HT-29 (cell line): ENCODE measurements at regions not wholly inside any gene's neighbourhood (a gene's known extent, or its start where the extent isn't known, plus 50 kb on each side); places are given as distances from the start of the nearest gene placed in this dataset.
"Not testable (repeated sequence)": the region's sequence is repeated elsewhere in the genome, so short reads cannot be mapped to it uniquely, and the experiment has no call there.

Source experiments
- DNase-seq: peaks from one replicate; pipeline ENCODE4 v3.0.0-alpha.2; 2015; ENCODE audit warnings: low spot score

DNA sequence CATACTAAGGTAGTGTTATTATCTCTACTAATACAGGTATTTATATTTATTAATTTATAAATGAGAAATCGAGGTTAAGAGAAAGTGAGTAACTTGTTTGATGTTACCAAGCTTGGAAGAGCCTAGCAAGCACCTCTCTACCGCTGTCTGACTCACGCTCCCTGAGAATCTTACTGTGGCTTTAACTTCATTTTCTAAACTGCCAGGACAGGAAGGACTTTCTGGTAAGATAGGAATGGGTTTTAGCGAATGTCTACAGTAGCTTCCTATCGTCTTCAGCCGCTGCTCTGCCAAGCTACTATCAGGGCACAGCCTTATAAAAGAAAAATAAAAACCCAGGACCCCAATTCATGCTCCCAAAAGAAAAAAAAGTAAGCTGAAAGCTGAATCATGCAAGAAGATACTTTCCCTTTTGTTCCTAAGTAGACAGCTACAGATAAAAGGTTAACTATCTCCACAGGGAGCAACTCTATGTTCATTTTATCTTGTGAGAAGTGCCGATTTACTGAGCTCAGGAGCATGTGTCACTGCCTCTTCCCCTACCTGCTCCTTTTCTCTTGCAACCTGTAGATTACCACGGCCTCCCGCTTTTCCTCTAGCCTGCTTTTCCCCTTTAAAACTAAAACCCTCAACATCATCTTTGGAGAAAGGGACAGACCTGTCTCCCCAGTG is 60.2 kb downstream of the THNSL1 start:
- no peak for DNase-seq

DNA sequence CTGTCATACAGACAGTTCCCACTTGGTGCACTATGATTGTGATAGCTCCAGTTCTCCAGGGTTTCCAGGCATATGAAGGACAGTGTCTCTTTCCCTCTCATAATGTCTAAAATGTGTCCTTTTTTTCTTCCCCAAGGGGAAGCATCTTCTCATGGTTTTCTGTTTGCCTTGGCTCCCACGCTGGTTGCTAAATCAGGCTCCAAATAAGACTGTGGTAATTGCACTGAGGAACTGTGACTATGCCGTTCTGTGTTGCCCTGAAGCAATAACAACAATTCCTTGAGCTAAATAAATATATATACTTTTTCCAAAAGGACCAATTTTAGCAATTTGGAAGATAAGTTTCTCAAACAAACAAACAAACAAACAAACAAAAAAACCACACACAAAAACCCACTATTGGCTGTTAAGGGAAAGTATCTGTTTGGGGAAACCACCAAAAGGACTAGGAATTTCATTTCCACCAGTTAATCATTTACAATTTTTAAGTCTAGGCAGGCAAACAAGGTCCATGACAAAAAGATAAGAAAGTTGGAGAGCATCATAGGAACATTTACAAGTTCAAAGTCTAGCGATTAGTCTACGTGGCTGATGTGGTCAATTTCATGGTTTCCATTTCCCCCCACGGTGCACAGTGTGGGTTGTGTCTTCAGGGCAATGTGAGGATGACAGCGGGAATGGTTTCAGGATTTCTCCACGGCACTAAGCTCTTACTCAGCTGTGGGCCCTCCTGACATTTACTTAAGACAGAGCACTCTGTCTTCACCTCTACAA is 62.4 kb downstream of the THNSL1 start:
- peak; percentile 26 for DNase-seq

DNA sequence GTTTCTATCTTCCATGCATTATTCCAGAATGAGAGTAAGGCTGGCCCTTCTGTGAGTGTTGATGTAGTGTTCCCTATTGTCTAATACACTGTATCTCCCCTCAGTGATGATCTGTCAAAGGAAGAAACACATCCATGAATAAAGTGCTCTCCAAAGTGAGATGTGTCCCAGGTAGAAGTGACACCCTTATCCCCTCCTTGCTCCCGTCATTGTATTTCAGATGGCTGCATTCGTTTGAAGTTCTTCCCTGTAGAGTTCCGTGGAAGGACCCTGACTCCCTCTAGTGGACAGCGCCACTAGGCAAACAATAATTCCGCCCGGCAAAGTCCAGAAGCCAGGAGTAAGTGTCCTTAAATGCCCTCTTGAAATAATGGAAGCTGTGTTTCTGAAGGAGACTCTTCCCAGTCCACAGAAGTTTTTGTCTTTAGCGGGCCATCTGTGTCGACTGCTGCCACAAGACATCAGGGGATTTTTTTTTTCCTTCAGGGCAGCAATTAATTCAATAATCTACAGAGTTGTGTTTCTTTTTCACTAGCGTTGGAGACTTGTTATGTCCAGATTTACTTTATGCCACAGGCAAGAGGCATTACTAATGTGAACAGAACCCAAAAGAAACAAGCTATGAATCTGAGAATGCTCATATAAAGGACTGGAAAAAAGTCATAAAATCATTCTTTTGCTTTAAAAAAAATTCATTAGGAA is 64.6 kb downstream of the THNSL1 start:
- DNase-seq, result peak; percentile 88

DNA sequence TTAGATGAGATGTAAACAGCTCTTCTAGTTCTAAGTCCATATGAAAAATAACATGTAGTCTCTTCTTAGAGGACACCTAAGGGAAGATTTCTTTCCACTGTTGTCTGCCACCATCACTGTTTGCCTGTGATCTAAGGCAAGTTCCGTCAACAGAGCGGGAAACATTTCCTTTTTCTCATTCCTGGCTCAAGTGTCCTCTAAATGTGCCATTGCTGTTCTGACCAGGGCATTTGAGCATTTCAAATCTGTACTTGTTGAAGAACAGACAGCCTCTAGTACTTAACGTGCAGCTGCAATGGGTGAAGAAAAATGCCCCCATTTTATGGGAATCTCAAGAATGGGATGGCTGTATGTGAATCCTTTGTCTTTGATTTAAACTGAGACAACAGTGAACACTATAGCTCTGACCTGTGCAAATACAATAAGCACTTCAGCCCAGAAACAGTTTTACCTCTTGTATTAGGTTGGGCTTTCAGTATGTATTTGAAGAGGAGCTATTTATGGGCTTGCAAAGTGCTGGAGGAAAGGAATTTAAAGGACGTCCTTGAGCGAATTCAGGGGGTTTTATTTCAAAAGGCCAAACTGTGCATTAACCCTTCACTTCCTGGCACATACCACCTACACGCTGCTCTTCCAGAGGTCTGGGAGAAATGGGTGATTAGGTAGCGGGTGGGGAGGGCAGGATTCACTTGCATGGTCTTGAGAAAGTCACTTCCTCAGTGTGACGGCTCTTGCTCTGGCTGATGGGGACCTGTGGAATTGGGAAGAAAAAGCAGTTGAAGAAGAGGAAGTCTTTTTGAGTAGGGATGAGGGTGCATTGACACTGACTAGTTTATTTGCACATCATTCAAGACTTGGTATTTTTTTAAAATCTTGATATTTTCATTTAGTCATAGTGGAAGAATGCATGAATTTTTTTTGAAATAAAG is 66.1 kb downstream of the THNSL1 start:
- no peak for DNase-seq

DNA sequence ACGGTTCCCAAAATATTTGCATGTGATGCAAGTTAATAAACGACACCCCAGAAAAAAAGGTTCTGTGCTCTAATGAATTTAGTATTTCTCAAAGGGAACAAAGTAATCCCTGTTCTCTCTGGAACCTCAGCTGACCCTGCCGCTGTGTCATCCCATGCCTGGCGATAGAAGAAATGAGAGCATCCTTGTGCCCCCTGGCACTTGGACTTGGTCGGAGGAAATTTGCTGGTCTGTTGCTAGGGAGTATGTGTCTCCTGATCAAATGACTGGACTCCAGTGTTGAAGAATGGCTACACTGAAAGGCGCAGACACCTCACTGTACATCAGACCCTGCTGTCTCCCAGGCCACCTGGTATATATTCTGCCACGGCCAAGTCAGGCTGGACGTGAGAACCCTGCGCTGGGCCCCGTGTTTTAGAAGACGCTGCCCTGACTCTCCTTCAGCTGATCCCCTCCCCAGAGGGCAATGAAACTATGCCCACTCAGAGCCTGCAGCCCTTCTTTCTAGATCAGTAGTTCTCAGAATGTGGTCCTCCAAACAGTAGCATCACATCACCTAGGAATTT is 67.2 kb downstream of the THNSL1 start:
- DNase-seq, result no peak

DNA sequence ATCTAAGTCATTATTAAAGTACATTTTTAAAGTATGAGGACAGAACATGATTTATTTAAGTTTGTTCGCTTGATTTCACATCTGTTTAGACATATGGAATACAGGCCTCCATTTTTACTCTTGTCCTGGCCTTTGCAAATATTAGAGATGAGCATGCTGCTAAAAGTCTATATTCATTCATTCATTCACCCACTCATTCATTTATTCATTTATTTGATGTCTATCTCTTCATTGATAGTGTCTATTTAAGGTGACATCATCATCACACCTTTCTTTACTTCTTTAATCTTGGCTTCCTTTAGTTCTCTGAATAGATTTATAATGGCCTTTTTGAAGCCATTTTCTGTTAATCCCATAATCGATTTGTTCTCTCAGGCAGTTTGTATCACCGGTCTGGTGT is 68.0 kb downstream of the THNSL1 start:
- no peak for DNase-seq

DNA sequence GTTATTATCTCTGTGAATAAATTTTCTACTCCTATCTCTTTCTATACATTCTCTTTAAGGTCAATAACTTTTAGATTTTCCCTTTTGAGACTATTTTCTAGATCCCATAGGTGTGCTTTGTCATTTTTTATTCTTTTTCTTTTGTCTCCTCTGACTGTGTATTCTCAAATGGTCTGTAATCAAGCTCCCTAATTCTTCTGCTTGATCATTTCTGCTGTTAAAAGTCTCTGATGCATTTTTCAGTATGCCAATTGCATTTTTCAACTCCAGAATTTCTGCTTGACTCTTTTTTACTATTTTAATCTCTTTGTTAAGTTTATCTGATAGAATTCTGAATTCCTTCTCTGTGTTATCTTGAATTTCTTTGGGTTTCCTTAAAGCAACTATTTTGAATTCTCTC is 78.2 kb downstream of the THNSL1 start:
- no peak for DNase-seq

DNA sequence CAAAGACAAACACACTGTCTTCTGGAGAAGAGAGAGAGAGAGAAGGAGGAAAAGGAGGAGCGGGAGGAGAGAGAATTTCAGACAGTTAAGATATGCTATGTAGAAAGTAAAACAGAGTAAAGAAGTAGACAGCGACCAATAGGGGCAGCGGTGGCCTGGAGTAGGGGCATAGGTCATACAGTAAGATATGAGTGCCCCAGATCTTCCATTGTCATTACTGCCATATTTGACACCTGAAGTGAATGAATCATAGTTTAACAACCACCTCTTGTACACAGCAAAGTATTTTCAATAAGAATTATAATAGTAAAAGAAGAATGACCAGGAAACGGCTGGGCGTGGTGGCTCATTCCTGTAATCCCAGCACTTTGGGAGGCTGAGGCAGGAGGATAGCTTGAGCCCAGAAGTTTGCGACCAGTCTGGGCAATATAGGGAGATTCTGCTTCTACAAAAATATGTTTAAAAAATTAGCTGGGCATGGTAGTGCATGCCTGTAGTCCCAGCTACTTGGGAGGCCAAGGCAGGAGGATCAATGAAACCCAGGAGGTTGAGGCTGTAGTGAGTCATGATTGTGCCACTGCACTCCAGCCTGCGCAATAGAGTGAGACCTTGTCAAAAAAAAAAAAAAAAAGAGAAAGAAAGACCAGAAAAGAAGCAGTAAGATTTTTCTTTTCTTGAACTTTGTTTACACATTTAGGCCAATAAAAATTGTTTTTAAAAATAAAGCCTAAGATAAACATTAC is 77.0 kb upstream of the GPR158 start:
- no peak for DNase-seq

DNA sequence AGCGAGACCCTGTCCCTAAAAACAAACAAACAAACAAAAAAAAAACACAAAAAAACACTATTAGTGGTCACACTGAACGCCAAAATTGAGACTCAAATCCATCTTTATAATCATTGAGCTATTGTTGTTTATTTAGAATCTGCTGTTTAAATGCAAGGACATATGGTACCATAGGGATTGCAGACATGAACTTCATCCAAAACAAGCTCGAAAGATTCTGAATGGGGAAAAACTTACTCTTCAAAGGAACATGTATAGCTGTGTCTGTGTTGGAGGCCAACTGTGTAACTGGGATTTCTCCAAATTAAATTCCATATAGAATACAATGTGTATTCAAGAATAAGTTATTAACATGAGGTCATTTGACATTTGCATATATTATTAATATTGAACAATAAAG is 74.7 kb upstream of the GPR158 start:
- no peak for DNase-seq

DNA sequence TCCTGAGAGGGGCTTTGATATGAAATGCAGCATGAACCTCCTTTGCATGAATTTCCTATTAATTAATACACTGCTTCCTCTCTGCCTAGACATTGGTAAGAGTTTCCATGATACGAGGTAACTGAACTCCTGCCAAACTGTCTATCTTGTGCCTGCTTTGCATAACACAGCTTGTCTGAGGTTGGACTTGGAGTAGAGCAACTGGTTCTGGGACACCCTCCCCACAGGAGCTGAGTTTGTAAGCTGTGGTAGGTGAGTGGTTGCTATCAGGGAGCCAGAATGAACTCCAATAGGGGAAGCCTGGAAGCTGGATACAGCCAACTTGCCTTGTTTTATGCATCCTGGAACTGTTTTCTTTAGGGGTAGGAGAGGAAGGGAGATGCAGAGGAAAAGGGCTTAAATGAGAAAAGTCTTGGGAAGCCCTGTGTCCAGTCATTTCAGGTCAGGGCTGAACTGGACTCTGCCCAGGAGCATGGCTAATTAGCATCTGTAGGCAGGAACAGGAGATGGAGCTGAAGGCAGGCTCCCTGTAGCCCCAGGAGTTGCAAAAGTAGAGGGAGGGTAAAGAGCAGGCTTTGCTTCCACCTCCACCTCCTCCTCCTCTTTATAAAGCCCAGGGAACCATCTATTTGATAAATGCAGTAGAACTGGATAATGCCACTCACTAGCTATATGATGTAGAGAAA is 73.2 kb upstream of the GPR158 start:
- no peak for DNase-seq

DNA sequence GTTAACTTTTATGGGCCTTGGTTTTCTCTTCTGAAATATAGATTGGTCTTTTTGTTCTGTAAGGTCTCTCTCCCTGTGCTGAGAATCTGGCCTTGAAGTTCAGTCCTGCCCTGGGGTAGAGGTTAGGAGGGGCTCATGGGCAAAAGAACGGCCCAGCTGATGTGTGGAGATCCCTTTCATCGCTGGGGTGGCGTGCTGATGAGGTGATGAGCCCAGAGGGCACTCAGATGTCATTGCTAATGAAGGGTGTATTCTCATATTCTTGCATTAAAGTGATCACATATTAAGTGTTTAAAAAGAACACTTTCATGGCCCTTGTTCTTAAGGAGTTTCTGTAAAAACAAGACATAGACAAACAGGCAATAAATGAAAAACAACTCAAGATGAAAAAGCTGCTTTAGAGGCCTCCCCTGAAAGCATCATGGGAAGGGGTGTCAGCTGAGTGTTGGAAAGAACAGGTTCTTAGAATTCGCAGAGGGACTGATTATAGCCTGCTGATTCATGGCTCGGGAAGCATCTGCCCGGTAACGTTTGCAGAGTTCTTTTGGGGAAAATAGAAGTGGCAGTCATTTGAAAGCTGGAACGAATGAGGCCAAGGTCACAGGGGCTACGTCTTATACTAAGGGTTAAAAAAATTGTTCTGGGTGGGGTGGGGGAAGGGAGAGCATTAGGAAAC is 72.5 kb upstream of the GPR158 start:
- DNase-seq, result no peak

DNA sequence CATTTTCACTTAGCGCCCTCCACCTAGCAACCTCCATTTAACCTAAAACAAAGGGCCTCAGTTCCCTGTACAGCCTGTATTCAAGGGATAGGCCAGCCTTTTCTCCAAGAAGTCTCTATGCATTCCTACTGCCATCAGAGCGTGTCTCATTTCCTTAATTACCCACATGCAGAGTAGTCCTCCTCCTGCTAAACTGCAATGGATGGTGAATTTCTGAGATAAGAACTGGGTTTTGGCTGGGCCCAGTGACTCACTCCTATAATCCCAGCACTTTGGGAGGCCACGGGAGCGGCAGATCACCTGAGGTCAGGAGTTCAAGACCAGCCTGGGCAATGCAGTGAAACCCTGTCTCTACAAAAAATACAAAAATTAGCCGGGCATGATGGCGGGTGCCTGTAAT is 71.1 kb upstream of the GPR158 start:
- no peak for DNase-seq

DNA sequence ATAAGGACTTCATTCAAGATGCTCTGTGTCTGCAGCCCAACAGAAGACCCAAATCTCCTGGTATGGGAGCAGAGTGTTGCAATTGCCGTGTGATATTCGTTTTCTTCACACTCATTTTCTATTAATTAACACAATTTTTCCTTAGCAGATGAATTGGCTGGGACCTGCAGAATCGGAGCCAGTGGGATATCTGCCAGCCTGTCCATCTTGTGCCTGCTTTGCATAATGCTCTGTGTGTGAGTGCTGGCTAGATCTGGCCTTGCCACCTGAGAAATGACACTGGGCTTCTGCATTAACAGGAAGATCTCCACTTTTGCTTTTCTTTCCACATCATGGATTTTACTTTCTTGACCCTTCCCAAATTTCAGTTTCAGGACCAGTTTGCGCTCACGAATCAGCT is 70.4 kb upstream of the GPR158 start:
- DNase-seq, result no peak

DNA sequence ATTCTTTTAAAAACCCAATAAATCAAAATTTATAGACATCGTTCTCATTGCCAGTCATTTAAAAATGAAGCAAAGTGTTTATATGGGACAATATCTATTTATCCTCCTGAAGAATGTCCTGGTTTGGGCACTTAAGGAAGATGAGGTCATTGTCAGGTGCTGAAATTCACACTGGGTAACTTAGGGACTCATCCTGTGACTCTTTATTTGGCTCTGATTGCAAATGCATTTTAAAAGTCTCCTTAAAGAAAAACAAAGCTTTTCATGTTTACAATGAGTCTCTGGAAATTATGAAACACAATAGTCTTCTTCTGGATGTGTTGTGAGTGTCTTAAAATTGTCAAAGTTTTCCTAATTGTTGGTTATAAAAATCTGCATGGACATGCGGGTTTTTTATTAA is 69.5 kb upstream of the GPR158 start:
- DNase-seq, result no peak

DNA sequence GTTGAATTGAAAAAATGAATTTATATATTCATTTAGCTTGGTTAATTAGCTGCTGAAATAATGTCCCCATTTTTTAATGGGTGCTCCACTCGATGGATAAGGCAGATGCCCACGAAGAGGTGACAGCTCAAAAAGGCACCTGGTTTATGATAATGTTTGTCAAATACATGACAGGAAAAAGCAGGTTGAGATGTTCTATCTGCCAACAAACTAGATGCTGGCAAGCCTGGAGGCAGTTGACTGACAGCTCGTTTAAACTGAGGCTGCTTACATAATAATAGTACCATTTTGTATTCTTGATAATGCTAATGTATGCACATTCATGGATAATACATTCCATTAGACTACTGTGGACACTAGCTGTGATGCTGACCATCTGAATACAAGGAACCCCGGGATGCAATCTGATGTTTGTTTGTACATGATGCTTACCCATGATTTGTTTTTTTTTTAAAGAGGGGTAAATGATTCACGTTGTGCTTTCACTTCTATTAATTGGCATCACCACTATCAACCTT is 69.0 kb upstream of the GPR158 start:
- no peak for DNase-seq

DNA sequence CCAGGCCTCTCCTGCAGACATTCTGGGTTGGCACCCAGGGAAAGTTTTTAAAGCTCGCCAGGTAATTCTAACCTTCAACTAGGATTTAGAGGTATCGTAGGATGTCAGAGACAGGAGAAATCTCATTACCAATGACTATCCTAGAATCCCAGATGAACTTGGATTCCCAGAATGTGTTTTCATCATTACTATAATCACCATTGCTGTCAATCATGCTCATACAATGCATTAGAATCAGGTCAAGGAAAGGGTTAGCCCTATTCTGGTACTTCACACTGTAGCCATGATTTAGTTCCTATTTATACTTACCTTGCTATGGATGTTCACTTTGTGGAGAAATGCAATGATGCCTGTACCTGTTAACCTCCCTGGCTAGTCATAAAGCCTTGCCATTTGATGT is 67.0 kb upstream of the GPR158 start:
- no peak for DNase-seq

DNA sequence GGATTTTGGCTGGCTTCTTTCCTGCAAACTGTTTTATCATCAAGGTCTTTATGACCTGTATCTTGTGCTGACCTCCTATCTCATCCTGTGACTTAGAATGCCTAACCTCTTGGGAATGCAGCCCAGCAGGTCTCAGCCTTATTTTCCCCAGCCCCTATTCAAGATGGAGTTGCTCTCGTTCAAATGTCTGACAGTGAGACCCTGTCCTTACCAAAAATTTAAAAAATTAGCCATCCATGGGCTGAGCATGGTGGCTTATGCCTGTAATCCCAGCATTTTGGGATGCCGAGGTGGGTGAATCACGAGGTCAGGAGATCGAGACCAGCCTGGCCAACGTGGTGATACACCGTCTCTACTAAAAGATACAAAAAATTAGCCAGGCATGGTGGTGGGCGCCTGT is 64.9 kb upstream of the GPR158 start:
- not testable (repeated sequence) for DNase-seq

DNA sequence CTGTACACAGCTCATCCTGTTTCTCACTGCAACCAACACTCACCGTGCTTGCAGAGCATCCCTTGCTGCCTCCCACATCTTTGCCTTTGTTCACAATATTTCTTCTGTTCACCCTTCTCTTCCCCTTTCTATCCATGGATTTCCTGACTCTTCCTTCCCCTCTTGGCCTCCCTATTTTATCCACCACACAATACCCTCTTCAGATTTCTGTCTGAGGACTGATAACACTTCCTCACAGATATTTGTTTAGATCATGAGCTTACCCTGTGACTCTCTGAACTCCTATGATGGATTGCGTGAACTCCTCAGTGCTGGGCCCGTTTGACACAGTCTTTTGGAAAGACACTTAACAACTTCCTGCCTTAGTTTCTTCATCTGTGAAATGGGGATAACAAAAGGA is 62.8 kb upstream of the GPR158 start:
- no peak for DNase-seq
